GM12878 (cell line): ENCODE measurements at regions not wholly inside any gene's neighbourhood (a gene's known extent, or its start where the extent isn't known, plus 50 kb on each side); places are given as distances from the start of the nearest gene placed in this dataset.

Experiments used
- ATAC-seq: fragments of 200-7000 bp; cut with Tn5 transposase; 3 replicates; pipeline ENCODE4 v1.9.1; 2020; ENCODE audit warnings: mild to moderate bottlenecking, moderate library complexity
- BruUV-seq: library from RNA; stranded (reverse); fragments of 400-500 nt; replicated peaks from 2 replicates; lab custom pipeline; 2021; lab: Mats Ljungman, UMichigan
- CTCF ChIA-PET: fragments of 300-600 bp; sonication (Branson Sonifier 250); formaldehyde crosslinking; extraction: SDS; loops from one replicate; lab custom pipeline; 2021; ENCODE audit warnings: inconsistent platforms; lab: Yijun Ruan, JAX
- POLR2A ChIA-PET: fragments of 350-600 bp; formaldehyde crosslinking; extraction: SDS; loops from one replicate; lab custom pipeline; 2021; ENCODE audit warnings: inconsistent platforms; lab: Charles Lee
- RAD21 ChIA-PET: fragments of 300-600 bp; sonication (Branson Sonifier 250); formaldehyde crosslinking; loops from one replicate; lab custom pipeline; 2023; ENCODE audit warnings: antibody characterized with exemption; ENCODE audit not compliant: unreplicated experiment; lab: Charles Lee
- SMC1A ChIA-PET: fragments of 300-600 bp; sonication (Branson Sonifier 250); formaldehyde crosslinking; loops from one replicate; lab custom pipeline; 2023; ENCODE audit not compliant: unreplicated experiment, uncharacterized antibody; lab: Charles Lee
- DNase-seq: peaks from one replicate; pipeline ENCODE4 v3.0.0-alpha.2; 2011; ENCODE audit warnings: low read depth, low spot score
- FAIRE-seq: peaks from 3 replicates; lab custom pipeline; 2011; peaks lifted over from hg19 to GRCh38; lab: Jason Lieb, UNC
- H2AFZ ChIP-seq: 2 replicates; pipeline ENCODE4 v1.6.0; 2011; ENCODE audit warnings: low read depth, low read length, control low read depth; ENCODE audit not compliant: control insufficient read depth
- H3K27ac ChIP-seq: 2 replicates; pipeline ENCODE4 v1.5.1; 2011; ENCODE audit warnings: control low read depth; ENCODE audit not compliant: control insufficient read depth, insufficient read depth
- H3K27me3 ChIP-seq, 2 experiments: replicated peaks in 1 of 2; 2 replicates each; pipeline versions ENCODE4 v1.6.0 to v1.6.1; 2011; ENCODE audit warnings: low read length in 1 of 2; ENCODE audit not compliant: control insufficient read depth in 2 of 2, insufficient read depth in 2 of 2
- H3K36me3 ChIP-seq, 2 experiments: 2 replicates each; pipeline ENCODE4 v1.5.1; 2011; ENCODE audit warnings: low read length in 1 of 2; ENCODE audit not compliant: control insufficient read depth in 2 of 2, insufficient read depth in 2 of 2
- H3K4me1 ChIP-seq: 2 replicates; pipeline ENCODE4 v1.6.1; 2011; ENCODE audit warnings: mild to moderate bottlenecking, low read length, moderate library complexity, mixed read lengths; ENCODE audit not compliant: control insufficient read depth, insufficient read depth
- H3K4me2 ChIP-seq: 2 replicates; pipeline ENCODE4 v1.6.0; 2011; ENCODE audit warnings: control low read depth; ENCODE audit not compliant: control insufficient read depth, insufficient read depth
- H3K4me3 ChIP-seq: fragments of 200-600 bp; sonication (generic); 2 replicates; pipeline ENCODE4 v1.5.1; 2016
- H3K79me2 ChIP-seq: 2 replicates; pipeline ENCODE4 v1.6.0; 2011; ENCODE audit warnings: low read length; ENCODE audit not compliant: control insufficient read depth, insufficient read depth
- H3K9ac ChIP-seq: 2 replicates; pipeline ENCODE4 v1.8.0; 2011; ENCODE audit warnings: low read length, control low read depth, mixed read lengths; ENCODE audit not compliant: control insufficient read depth, insufficient read depth
- H3K9me3 ChIP-seq: replicated peaks from 3 replicates; pipeline ENCODE4 v1.5.1; 2011; ENCODE audit warnings: mild to moderate bottlenecking, low read length; ENCODE audit not compliant: control insufficient read depth, insufficient read depth
- H4K20me1 ChIP-seq: 2 replicates; pipeline ENCODE4 v1.6.0; 2011; ENCODE audit not compliant: control insufficient read depth, insufficient read depth
- DPF2 ChIP-seq: fragments of 450-650 bp; IDR thresholded peaks from 2 replicates; pipeline ENCODE4 v1.6.1; 2017; ENCODE audit warnings: mild to moderate bottlenecking
- MYB ChIP-seq: fragments of 150-350 bp; IDR thresholded peaks from 2 replicates; pipeline ENCODE4 v1.6.1; 2014; ENCODE audit warnings: mild to moderate bottlenecking, low read depth, low read length, borderline replicate concordance
- YY1 ChIP-seq: IDR thresholded peaks from 2 replicates; pipeline ENCODE4 v1.6.1; 2011; ENCODE audit warnings: low read depth, mild to moderate bottlenecking, low read length
- ZNF687 ChIP-seq: fragments of 450-650 bp; IDR thresholded peaks from 2 replicates; pipeline ENCODE4 v1.6.1; 2017; ENCODE audit warnings: mild to moderate bottlenecking, moderate library complexity
- whole genome bisulfite sequencing: methylation state at CpG from one replicate; pipeline ENCODE4 v1.1.6; 2016; ENCODE audit warnings: low lambda C conversion rate; ENCODE audit not compliant: insufficient replicate concordance, insufficient coverage; ENCODE audit errors: missing lambda C conversion rate; 5-methylcytosine and 5-hydroxymethylcytosine counted together
- in situ Hi-C: fragments of 300-500 bp; cut with MboI; formaldehyde crosslinking; loops from 9 replicates; pipeline ENCODE4 v1.14.3; 2018; ENCODE audit warnings: mixed read lengths
- intact Hi-C: fragments of 100-400 bp; cut with micrococcal nuclease; formaldehyde crosslinking; loops from one replicate; pipeline ENCODE4 v1.14.2; 2022; ENCODE audit not compliant: unreplicated experiment

GRCh38 chr3:40718209-40718608, 193.4 kb downstream of the ZNF621 start:
- ChIA-PET SMC1A (interaction anchor here (0.9 to 1.2 kb wide), 2 partner anchors 31 to 38 kb away, joined by 3 to 4 read pairs; no protein-coding TSS in a partner anchor), POLR2A (interaction anchor here (0.5 to 0.6 kb wide), 2 partner anchors 497 to 1157 kb away, joined by 3 to 4 read pairs; no protein-coding TSS in a partner anchor), CTCF (interaction anchor here (1.9 kb wide), 1 partner anchor 253 kb away, joined by 4 read pairs; no protein-coding TSS in a partner anchor), RAD21 (no interaction called here)
- Histone ChIP-seq H3K4me1 (peaks cover 24% of the 10 kb centered on the region), H3K4me2 (peak overlapping the region; percentile 72), H3K36me3 (no peaks in the 10 kb centered on the region), H3K27ac (peak overlapping the region; percentile 66), H3K4me3 (no peak overlapping the region), H3K9me3 (no peaks in the 10 kb centered on the region), H3K79me2 (no peaks in the 10 kb centered on the region), H4K20me1 (no peaks in the 10 kb centered on the region), H2AFZ (peak overlapping the region; percentile 64), H3K9ac (no peak overlapping the region; the same call in 1 of the 2 replicates), H3K27me3 (no peaks in the 10 kb centered on the region)
- no peak for DNase-seq
- peak; percentile 57 for FAIRE-seq
- intact Hi-C loops = loop anchor here (10.0 kb wide), 1 partner anchor 133 kb away; no protein-coding TSS in a partner anchor
- WGBS = 100% methylated on average over 1 of the region's 1 CpG
- TF ChIP-seq MYB = no peak
- TF ChIP-seq DPF2 = no peak
- no peak for TF ChIP-seq ZNF687
- TF ChIP-seq YY1 = no peak
- BruUV-seq = no TSS peak
- in situ Hi-C loops = no loop called here
- ATAC-seq = peak; percentile 69
